ENCODE measurements at regions not wholly inside any gene's neighbourhood (a gene's known extent, or its start where the extent isn't known, plus 50 kb on each side); places are given as distances from the start of the nearest gene placed in this dataset.

DNA sequence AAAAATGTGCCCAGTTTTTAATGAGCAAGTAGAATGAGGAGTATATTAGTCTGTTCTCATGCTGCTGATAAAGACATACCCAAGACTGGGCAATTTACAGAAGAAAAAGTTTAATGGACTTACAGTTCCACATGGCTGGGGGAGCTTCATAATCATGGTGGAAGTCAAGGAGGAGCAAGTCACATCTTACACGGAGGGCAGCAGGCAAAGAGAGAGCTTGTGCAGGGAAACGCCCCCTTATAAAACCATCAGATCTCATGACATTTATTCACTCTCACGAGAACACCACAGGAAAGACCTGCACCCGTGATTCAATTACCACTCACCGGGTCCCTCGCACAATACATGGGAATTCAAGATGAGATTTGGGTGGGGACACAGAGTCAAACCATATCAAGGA lies 111.7 kb upstream of the CNTN6 start:
- TF ChIP-seq, protein P1, sequence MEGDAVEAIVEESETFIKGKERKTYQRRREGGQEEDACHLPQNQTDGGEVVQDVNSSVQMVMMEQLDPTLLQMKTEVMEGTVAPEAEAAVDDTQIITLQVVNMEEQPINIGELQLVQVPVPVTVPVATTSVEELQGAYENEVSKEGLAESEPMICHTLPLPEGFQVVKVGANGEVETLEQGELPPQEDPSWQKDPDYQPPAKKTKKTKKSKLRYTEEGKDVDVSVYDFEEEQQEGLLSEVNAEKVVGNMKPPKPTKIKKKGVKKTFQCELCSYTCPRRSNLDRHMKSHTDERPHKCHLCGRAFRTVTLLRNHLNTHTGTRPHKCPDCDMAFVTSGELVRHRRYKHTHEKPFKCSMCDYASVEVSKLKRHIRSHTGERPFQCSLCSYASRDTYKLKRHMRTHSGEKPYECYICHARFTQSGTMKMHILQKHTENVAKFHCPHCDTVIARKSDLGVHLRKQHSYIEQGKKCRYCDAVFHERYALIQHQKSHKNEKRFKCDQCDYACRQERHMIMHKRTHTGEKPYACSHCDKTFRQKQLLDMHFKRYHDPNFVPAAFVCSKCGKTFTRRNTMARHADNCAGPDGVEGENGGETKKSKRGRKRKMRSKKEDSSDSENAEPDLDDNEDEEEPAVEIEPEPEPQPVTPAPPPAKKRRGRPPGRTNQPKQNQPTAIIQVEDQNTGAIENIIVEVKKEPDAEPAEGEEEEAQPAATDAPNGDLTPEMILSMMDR (IDR thresholded peaks at IDR 0.05) = no peak
- no peak for TF ChIP-seq ZFX (IDR thresholded peaks at IDR 0.05; ENCODE audit: borderline replicate concordance)
